ENCODE measurements at regions not wholly inside any gene's neighbourhood (a gene's known extent, or its start where the extent isn't known, plus 50 kb on each side); places are given as distances from the start of the nearest gene placed in this dataset.

- TF ChIP-seq CTCF (IDR thresholded peaks at IDR 0.05) (no peak), POLR2A (IDR thresholded peaks at IDR 0.05) (no peak)
Measured at GRCh38 chr12:131379738-131380137, 331.2 kb upstream of the SFSWAP start.

Data from adrenal gland (tissue), 5 donors.